ENCODE measurements at regions not wholly inside any gene's neighbourhood (a gene's known extent, or its start where the extent isn't known, plus 50 kb on each side); places are given as distances from the start of the nearest gene placed in this dataset.

GRCh38 chr10:130555411-130555750 lies 419.2 kb downstream of the GLRX3 start:
- Mint-ChIP-seq H3K4me3 (no peak overlapping the region), H3K4me1 (ENCODE audit: low read depth) (no peaks in the 10 kb centered on the region), H3K27me3 (ENCODE audit: low read depth) (no peaks in the 10 kb centered on the region), H3K36me3 (ENCODE audit: insufficient read depth) (no peaks in the 10 kb centered on the region), H3K9me3 (peaks cover 3% of the 10 kb centered on the region)
- DNase-seq: no peak
- no peak for ATAC-seq

DNA sequence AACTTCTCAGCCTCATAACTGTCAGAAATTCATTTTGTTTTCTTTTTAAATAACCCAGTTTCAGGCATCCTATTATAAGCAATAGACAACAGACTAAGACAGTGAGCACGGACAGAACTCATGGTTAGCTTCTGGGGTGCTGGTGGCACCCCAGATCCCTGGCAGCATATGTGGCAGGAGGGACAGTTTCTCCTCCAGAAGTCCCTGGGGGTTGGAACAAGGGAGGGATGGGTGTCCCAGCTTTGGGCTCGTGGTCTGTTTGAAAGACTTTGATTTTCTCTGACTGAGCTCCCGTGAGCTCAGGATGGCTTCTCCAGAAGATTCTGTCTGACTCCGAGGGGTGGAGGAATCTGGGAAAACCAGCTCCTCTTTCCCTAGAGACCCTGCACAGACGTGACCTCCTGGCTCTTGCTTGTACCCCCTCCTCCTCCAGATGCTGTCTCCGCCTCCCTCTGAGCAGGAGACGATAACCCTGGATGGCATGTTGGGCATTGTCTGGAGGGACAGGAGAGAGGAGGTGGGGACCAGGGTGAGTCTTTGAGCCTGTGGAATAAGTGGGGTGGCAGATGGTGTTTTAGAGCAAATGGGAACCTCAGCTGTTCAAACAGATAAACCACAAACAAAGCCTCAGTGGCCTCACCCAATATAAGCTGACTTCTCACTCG lies 421.1 kb downstream of the GLRX3 start:
- H3K9me3 Mint-ChIP-seq: peaks cover 3% of the 10 kb centered on the region
- no peaks in the 10 kb centered on the region for H3K4me1 Mint-ChIP-seq (ENCODE audit: low read depth)
- no peak overlapping the region for H3K4me3 Mint-ChIP-seq
- DNase-seq (no peak), ATAC-seq (no peak)
- H3K27me3 Mint-ChIP-seq (ENCODE audit: low read depth): no peaks in the 10 kb centered on the region
- no peaks in the 10 kb centered on the region for H3K36me3 Mint-ChIP-seq (ENCODE audit: insufficient read depth)

- peaks cover 3% of the 10 kb centered on the region for H3K9me3 Mint-ChIP-seq
- H3K4me3 Mint-ChIP-seq: no peak overlapping the region
- no peaks in the 10 kb centered on the region for H3K27me3 Mint-ChIP-seq (ENCODE audit: low read depth)
- no peaks in the 10 kb centered on the region for H3K36me3 Mint-ChIP-seq (ENCODE audit: insufficient read depth)
- H3K4me1 Mint-ChIP-seq (ENCODE audit: low read depth): no peaks in the 10 kb centered on the region
- no peak for ATAC-seq
- no peak for DNase-seq
These were observed 422.8 kb downstream of the GLRX3 start for GRCh38 chr10:130558746-130559546.

DNA sequence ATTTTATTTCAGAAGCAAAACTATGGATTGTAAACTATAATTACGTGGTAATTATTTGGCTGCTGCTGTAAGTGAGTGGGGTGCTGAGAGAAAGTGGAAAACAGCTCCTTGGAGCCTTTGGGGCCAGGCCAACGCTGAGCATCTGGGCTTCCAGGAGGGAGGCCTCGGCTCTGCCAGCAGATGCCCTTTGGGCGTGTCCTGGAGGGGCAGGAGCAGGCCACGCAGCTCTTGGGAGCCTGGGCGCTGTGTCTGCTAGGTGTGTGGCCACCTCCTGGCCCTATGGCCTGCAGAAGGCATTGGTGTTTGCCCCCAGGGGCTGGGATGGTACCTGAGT lies 423.3 kb downstream of the GLRX3 start:
- no peaks in the 10 kb centered on the region for H3K4me1 Mint-ChIP-seq (ENCODE audit: low read depth)
- DNase-seq: no peak
- no peaks in the 10 kb centered on the region for H3K27me3 Mint-ChIP-seq (ENCODE audit: low read depth)
- no peak overlapping the region for H3K4me3 Mint-ChIP-seq
- no peaks in the 10 kb centered on the region for H3K36me3 Mint-ChIP-seq (ENCODE audit: insufficient read depth)
- ATAC-seq: no peak
- peaks cover 3% of the 10 kb centered on the region for H3K9me3 Mint-ChIP-seq

DNA sequence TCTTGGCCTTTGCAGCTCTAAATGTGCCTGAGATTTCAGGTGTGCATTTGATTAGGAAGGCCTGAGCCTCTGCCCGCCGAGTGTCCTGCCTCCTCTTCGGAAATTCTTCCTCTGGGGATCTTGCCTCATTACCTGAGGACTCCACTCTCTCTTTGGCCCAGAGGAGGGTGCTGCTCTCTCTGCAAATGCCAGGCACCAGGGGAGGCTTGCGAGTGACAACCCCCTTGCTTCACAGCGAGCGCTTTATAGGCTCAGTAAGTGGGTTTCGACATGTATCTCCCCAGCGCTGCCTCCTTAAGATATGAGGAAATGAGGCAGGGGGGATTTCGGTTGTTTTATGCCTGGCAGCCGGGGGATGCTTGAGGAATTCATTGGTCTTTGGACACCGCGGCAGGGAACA lies 423.9 kb downstream of the GLRX3 start:
- H3K9me3 Mint-ChIP-seq: peaks cover 3% of the 10 kb centered on the region
- no peaks in the 10 kb centered on the region for H3K27me3 Mint-ChIP-seq (ENCODE audit: low read depth)
- DNase-seq (no peak), ATAC-seq (no peak)
- H3K4me3 Mint-ChIP-seq: no peak overlapping the region
- no peaks in the 10 kb centered on the region for H3K36me3 Mint-ChIP-seq (ENCODE audit: insufficient read depth)
- no peaks in the 10 kb centered on the region for H3K4me1 Mint-ChIP-seq (ENCODE audit: low read depth)

DNA sequence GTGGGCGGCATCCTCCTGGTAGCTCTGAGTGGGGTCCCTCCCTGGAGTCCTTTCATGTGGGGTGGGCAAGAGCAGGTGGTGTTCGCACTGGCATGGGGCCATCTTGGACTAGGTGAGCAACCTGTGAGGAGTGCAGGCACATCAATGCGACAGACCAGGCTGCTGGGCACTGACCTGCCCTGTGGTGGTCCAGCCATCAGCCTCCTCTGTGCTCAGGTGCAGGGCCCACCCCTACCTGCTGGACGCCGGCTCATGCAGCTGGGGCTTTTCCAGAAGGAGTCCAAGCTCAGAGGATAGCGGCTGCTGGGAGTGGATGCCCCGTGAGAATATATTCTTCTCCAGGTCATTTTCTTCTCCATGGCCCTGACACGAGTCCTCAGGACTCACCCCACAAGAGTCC lies 424.4 kb downstream of the GLRX3 start:
- H3K4me1 Mint-ChIP-seq (ENCODE audit: low read depth): no peaks in the 10 kb centered on the region
- DNase-seq (no peak), ATAC-seq (no peak)
- no peaks in the 10 kb centered on the region for H3K36me3 Mint-ChIP-seq (ENCODE audit: insufficient read depth)
- H3K4me3 Mint-ChIP-seq: no peak overlapping the region
- no peaks in the 10 kb centered on the region for H3K27me3 Mint-ChIP-seq (ENCODE audit: low read depth)
- H3K9me3 Mint-ChIP-seq: no peaks in the 10 kb centered on the region

DNA sequence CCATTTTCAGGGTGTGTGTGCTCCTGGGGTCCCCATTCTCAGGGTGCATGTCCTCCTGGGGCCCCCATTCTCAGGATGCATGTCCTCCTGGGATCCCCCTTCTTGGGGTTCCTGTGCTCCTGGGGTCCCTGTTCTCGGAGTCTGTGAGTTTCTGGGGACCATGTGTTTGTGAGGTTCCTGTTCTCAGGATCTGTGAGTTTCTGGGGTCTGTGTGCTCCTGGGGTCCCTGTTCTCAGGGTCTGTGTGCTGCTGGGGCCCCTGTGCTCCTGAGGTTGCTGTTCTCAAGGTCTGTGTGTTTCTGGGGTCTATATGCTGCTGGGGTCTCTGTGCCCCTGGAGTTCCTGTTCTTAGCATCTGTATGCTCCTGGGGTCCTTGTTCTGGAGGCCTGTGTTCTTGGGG lies 425.5 kb downstream of the GLRX3 start:
- no peaks in the 10 kb centered on the region for H3K9me3 Mint-ChIP-seq
- no peaks in the 10 kb centered on the region for H3K36me3 Mint-ChIP-seq (ENCODE audit: insufficient read depth)
- no peaks in the 10 kb centered on the region for H3K4me1 Mint-ChIP-seq (ENCODE audit: low read depth)
- H3K27me3 Mint-ChIP-seq (ENCODE audit: low read depth): no peaks in the 10 kb centered on the region
- ATAC-seq (no peak), DNase-seq (no peak)
- no peak overlapping the region for H3K4me3 Mint-ChIP-seq

- Mint-ChIP-seq H3K9me3 (no peaks in the 10 kb centered on the region), H3K4me3 (no peak overlapping the region), H3K4me1 (ENCODE audit: low read depth) (no peaks in the 10 kb centered on the region), H3K36me3 (ENCODE audit: insufficient read depth) (no peaks in the 10 kb centered on the region), H3K27me3 (ENCODE audit: low read depth) (no peaks in the 10 kb centered on the region)
- DNase-seq (no peak), ATAC-seq (no peak)
These were observed 430.8 kb downstream of the GLRX3 start for GRCh38 chr10:130567011-130567410.

- Mint-ChIP-seq H3K4me1 (ENCODE audit: low read depth) (no peaks in the 10 kb centered on the region), H3K27me3 (ENCODE audit: low read depth) (no peaks in the 10 kb centered on the region), H3K4me3 (no peak overlapping the region), H3K9me3 (no peaks in the 10 kb centered on the region), H3K36me3 (ENCODE audit: insufficient read depth) (no peaks in the 10 kb centered on the region)
- ATAC-seq: no peak
- no peak for DNase-seq
These were observed 431.2 kb downstream of the GLRX3 start for GRCh38 chr10:130567436-130567835.

DNA sequence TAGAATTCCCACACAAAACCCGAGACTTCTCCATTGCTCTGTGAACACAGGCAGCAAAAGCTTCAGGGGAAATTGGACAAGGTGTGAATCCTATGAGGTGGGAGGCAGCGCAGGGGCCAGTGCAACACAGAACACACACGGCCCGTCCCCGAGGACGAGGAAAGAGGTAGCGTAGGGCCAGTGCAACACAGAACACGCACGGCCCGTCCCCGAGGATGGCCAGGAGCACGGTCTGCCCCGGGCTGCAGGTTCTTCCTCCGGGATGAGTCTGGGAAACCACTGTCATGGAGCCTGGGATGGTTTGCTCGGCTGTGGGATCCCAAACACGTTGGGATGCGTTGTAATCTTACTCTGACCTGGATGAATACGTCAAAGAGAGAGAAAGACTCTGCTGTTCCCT lies 432.1 kb downstream of the GLRX3 start:
- no peak for DNase-seq
- H3K4me1 Mint-ChIP-seq (ENCODE audit: low read depth): no peaks in the 10 kb centered on the region
- H3K36me3 Mint-ChIP-seq (ENCODE audit: insufficient read depth): no peaks in the 10 kb centered on the region
- no peak for ATAC-seq
- H3K9me3 Mint-ChIP-seq: no peaks in the 10 kb centered on the region
- H3K27me3 Mint-ChIP-seq (ENCODE audit: low read depth): no peaks in the 10 kb centered on the region
- no peak overlapping the region for H3K4me3 Mint-ChIP-seq

DNA sequence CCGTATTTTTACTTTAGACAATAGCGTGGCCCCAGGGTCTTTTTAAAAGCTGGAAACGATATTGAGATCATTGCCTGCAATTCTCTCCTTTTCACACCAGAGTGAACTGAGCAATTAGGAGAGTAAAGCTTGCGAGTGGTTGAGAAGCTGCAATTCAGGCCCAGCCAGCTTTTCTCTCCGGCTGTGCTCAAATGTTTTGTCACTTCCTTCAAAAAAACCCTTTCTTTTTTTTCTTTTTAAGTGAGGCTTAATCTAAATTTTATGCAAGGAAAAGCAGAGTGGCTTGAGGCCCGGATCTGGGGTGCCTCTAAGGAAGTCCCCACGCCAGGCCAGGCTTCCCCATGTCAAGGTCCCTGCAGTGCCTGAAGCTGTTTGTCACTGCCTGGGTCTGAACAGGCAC lies 433.9 kb downstream of the GLRX3 start:
- Mint-ChIP-seq H3K4me3 (no peak overlapping the region), H3K27me3 (ENCODE audit: low read depth) (no peaks in the 10 kb centered on the region), H3K4me1 (ENCODE audit: low read depth) (no peaks in the 10 kb centered on the region), H3K9me3 (no peaks in the 10 kb centered on the region), H3K36me3 (ENCODE audit: insufficient read depth) (no peaks in the 10 kb centered on the region)
- no peak for DNase-seq
- ATAC-seq: no peak

DNA sequence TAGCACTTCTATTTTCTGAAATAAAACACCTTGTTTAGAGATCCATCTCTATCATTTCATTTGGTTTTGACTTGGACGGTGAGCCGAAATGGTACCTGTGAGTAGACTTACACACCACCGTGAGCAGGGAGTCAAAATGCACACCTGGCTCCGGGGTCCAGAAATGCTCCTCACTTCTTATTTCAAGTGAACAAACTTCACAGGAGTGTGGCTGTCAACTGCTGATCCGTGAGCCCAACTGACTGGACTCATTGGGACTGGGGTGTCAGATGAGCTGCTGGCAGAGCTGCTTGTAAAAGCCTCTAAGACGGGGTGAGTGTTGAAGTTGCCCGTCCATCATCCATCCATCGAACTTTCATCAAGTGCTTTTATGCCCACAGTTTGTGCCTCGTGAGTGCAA lies 435.5 kb downstream of the GLRX3 start:
- Mint-ChIP-seq H3K4me1 (ENCODE audit: low read depth) (no peaks in the 10 kb centered on the region), H3K27me3 (ENCODE audit: low read depth) (no peaks in the 10 kb centered on the region)
- ATAC-seq: no peak

DNA sequence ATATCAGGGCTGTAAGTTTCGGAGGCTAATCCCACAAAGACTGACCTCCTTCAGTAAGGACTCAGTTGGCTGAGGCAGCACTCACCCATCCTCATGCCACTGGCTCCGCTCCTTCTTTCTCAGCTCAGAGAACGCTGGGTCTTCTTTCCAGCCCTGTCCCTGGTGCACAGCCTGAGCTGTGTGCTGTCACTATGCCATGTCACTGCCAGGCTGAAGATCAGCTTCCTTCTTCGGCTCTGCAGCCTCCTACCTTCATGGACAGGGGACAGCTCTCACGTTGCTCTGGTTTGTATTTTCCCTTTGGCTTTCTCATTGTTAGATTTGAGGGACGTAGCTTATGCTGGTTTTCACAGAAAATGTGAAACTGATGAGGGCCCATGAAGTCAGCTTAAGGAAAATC lies 437.3 kb downstream of the GLRX3 start:
- no peak for DNase-seq
- Mint-ChIP-seq H3K4me3 (no peak overlapping the region), H3K36me3 (ENCODE audit: insufficient read depth) (no peaks in the 10 kb centered on the region), H3K27me3 (ENCODE audit: low read depth) (peaks cover under 1% of the 10 kb centered on the region), H3K4me1 (ENCODE audit: low read depth) (no peaks in the 10 kb centered on the region), H3K9me3 (no peaks in the 10 kb centered on the region)
- ATAC-seq: no peak

More for the DNA sequence above, 435.5 kb downstream of the GLRX3 start:
- Mint-ChIP-seq H3K4me3 (no peak overlapping the region), H3K9me3 (no peaks in the 10 kb centered on the region), H3K36me3 (ENCODE audit: insufficient read depth) (no peaks in the 10 kb centered on the region)
- DNase-seq: no peak

DNA sequence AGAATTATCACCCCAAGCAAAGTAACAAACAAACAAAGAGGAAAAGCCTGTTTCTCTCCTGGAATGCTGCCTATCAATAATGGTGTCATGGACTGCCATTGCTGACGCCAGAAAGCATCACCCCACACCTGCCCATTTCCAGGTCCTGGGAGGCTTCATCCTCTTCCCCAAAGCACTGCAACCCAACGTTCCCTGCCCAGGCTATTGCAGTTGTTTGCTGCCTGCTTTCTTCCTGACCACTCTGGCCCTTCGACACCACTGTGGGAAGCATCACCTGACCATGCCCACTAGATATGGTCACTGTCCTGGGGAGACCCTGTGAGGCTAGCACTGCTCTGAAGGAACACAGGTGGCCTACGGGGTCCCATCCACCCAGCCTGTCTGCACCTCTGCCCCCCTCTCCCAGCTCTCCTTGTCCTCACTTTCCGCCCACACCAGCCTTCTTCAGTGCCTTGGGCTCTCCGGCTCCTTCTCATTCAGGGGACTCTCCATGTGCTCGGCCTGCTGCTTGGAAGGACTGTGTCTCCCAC lies 439.6 kb downstream of the GLRX3 start:
- H3K36me3 Mint-ChIP-seq (ENCODE audit: insufficient read depth): no peaks in the 10 kb centered on the region
- no peak for ATAC-seq
- no peak overlapping the region for H3K4me3 Mint-ChIP-seq
- no peaks in the 10 kb centered on the region for H3K9me3 Mint-ChIP-seq
- DNase-seq: no peak
- H3K4me1 Mint-ChIP-seq (ENCODE audit: low read depth): no peaks in the 10 kb centered on the region
- peaks cover 5% of the 10 kb centered on the region for H3K27me3 Mint-ChIP-seq (ENCODE audit: low read depth)

- DNase-seq: no peak
- ATAC-seq: no peak
- Mint-ChIP-seq H3K27me3 (ENCODE audit: low read depth) (peaks cover 5% of the 10 kb centered on the region), H3K4me3 (no peak overlapping the region), H3K36me3 (ENCODE audit: insufficient read depth) (no peaks in the 10 kb centered on the region), H3K9me3 (no peaks in the 10 kb centered on the region), H3K4me1 (ENCODE audit: low read depth) (no peaks in the 10 kb centered on the region)
These were observed 440.2 kb downstream of the GLRX3 start for GRCh38 chr10:130576427-130576826.

Data from activated T-cell treated with anti-CD3 and anti-CD28 coated beads, Interleukin-2, amount 50 U/mL, for 4 hours (primary cell).